ENCODE measurements at regions not wholly inside any gene's neighbourhood (a gene's known extent, or its start where the extent isn't known, plus 50 kb on each side); places are given as distances from the start of the nearest gene placed in this dataset.

GRCh38 chr13:37944081-37944868 lies 74.7 kb upstream of the TRPC4 start:
- no peak for DNase-seq (ENCODE audit: low read depth)
- H3K27me3 ChIP-seq (ENCODE audit: control insufficient read depth, insufficient read depth, low read length), result no peaks in the 10 kb centered on the region
- no peak for TF ChIP-seq CTCF (IDR thresholded peaks at IDR 0.05; ENCODE audit: insufficient read depth, low read depth, low read length)
- no peak overlapping the region for H3K4me3 ChIP-seq (ENCODE audit: low read depth, low read length)
- H3K36me3 ChIP-seq (ENCODE audit: control insufficient read depth, insufficient read depth, low read length), result no peaks in the 10 kb centered on the region; the same call in 1 of the 2 replicates
- POLR2A ChIA-PET, result no interaction called here
- CTCF ChIA-PET, result interaction anchor here (0.7 to 1.5 kb wide), 2 partner anchors 76 to 753 kb away, joined by 3 to 4 read pairs; no protein-coding TSS in a partner anchor

- CTCF ChIA-PET, result no interaction called here
- Histone ChIP-seq H3K27me3 (ENCODE audit: control insufficient read depth, insufficient read depth, low read length) (no peaks in the 10 kb centered on the region), H3K36me3 (ENCODE audit: control insufficient read depth, insufficient read depth, low read length) (no peaks in the 10 kb centered on the region; the same call in 1 of the 2 replicates), H3K4me3 (ENCODE audit: low read depth, low read length) (no peak overlapping the region)
- TF ChIP-seq CTCF (IDR thresholded peaks at IDR 0.05; ENCODE audit: insufficient read depth, low read depth, low read length), result no peak
- DNase-seq (ENCODE audit: low read depth), result no peak
- POLR2A ChIA-PET, result no interaction called here
Observed at GRCh38 chr13:37942929-37943328, 73.4 kb upstream of the TRPC4 start.

DNA sequence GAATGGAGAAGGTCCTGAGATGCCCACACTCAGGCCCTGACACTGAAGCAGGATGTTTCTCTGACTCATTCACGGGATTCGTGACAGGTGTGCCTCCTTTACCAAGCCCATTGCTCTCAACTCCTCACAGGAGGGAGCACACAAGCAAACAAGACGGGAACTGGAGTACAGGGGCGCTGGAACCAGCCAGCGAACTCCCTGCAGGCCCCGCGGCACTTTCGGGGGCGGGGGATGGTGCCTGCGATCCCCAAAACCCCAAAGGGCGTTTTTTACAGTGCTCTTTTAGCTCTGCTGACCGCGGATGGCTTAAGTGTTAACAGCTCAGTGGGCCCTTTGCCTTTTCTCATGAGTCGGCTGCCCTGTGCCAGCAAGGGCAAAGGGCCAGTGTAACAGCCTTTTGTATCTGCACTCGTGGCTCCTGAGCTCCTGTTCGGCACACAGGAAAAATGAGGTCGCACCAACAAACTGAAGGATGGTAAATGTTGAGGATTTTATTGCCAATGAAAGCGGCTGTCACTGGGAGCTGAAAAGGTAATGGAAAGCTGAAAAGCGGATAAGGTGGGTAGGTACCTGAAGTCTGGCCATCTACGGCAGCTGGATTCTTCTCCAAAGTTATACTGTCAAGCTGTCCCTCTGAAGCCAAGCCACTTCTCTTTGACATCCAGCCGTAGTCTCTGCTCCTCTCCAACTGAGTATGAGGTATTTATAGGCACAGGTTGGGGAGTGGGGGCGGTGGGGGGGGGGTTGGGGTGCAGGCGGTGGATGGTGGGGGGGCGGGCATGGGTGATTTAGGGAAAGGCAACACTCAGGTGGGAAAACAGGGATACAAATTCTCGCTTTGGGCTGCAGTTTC lies 65.0 kb upstream of the TRPC4 start:
- ChIA-PET CTCF (interaction anchor here (1.1 kb wide), 1 partner anchor 65 kb away, joined by 3 read pairs; the partner anchor contains the start of gene TRPC4), POLR2A (no interaction called here)
- DNase-seq (ENCODE audit: low read depth), result no peak
- Histone ChIP-seq H3K4me3 (ENCODE audit: low read depth, low read length) (no peak overlapping the region), H3K27me3 (ENCODE audit: control insufficient read depth, insufficient read depth, low read length) (no peaks in the 10 kb centered on the region), H3K36me3 (ENCODE audit: control insufficient read depth, insufficient read depth, low read length) (no peaks in the 10 kb centered on the region; the same call in 1 of the 2 replicates)
- TF ChIP-seq CTCF (IDR thresholded peaks at IDR 0.05; ENCODE audit: insufficient read depth, low read depth, low read length), result no peak

DNA sequence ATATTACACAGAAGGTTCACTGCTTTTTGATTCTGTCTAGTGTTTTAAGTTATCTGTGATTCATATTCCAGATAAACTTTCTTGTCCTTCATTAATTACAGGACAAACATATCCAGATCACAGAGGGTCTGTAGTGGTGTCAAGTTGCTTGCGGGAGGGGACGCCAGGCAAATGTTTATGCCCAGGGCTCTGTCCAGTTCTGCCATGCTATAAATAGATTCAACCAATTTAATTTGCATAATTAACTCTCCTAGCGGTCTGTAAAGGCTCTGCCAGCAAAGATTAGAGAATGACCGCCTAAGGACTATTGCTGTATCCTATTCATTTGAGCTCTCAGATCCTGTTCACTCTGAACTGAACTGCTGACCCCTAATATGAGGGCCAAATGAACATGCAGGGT lies 59.7 kb upstream of the TRPC4 start:
- POLR2A ChIA-PET, result no interaction called here
- CTCF ChIA-PET, result interaction anchor here (1.1 kb wide), 1 partner anchor 9 kb away, joined by 3 read pairs; no protein-coding TSS in a partner anchor
- no peak for TF ChIP-seq CTCF (IDR thresholded peaks at IDR 0.05; ENCODE audit: insufficient read depth, low read depth, low read length)
- no peaks in the 10 kb centered on the region for H3K27me3 ChIP-seq (ENCODE audit: control insufficient read depth, insufficient read depth, low read length)
- no peaks in the 10 kb centered on the region for H3K36me3 ChIP-seq (ENCODE audit: control insufficient read depth, insufficient read depth, low read length)
- H3K4me3 ChIP-seq (ENCODE audit: low read depth, low read length), result no peak overlapping the region
- DNase-seq (ENCODE audit: low read depth), result no peak

DNA sequence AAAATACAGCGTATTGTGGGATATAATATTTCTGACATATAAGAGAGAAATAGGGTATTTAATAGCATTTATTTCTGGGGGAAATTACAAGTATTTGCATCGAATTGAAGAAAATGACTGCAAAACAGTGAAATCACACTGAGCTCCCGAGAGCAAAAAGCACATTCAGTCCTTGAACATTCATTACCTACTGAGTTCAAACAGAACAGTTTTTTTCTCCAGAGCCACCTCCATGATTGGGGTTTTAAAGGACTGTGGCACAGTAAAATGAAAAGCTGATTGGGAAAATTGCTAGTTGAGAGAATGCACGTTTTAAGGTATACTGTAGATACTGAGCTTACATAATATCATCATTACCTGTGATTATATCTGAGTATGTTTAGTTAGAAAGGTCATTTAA lies 58.0 kb upstream of the TRPC4 start:
- no peak for TF ChIP-seq CTCF (IDR thresholded peaks at IDR 0.05; ENCODE audit: insufficient read depth, low read depth, low read length)
- no peak for DNase-seq (ENCODE audit: low read depth)
- POLR2A ChIA-PET, result no interaction called here
- no peaks in the 10 kb centered on the region for H3K27me3 ChIP-seq (ENCODE audit: control insufficient read depth, insufficient read depth, low read length)
- CTCF ChIA-PET, result interaction anchor here (0.6 to 1.8 kb wide), 3 partner anchors 22 to 833 kb away, joined by 3 to 4 read pairs (median 3); no protein-coding TSS in a partner anchor
- no peak overlapping the region for H3K4me3 ChIP-seq (ENCODE audit: low read depth, low read length)
- no peaks in the 10 kb centered on the region for H3K36me3 ChIP-seq (ENCODE audit: control insufficient read depth, insufficient read depth, low read length)

Measured in BJ (cell line).